HEK293 (cell line): ENCODE measurements at regions not wholly inside any gene's neighbourhood (a gene's known extent, or its start where the extent isn't known, plus 50 kb on each side); places are given as distances from the start of the nearest gene placed in this dataset.

Source experiments
- CTCF ChIA-PET: fragments of 350-600 bp; formaldehyde crosslinking; extraction: SDS; loops from one replicate; lab custom pipeline; 2021; ENCODE audit warnings: antibody characterized with exemption; lab: Yijun Ruan, JAX
- POLR2A ChIA-PET: fragments of 300-600 bp; formaldehyde crosslinking; extraction: SDS; loops from one replicate; lab custom pipeline; 2020; ENCODE audit warnings: antibody characterized with exemption, inconsistent platforms; lab: Yijun Ruan, JAX
- H3K27ac ChIP-seq: fragments of 200-500 bp; sonication (Bioruptor generic); 2 replicates; pipeline ENCODE4 v1.5.1; 2014; ENCODE audit warnings: low read depth, low read length, control low read depth, inconsistent platforms; ENCODE audit errors: extremely low read depth
- H3K36me3 ChIP-seq, 2 experiments: fragments of 200-500 bp in 1 of 2; sonication (Bioruptor generic) in 1 of 2; 1 replicate in 1 of 2; 2 replicates in 1 of 2; pipeline ENCODE4 v1.5.1; 2014 to 2017; ENCODE audit warnings: inconsistent platforms in 2 of 2, low read length in 2 of 2; ENCODE audit not compliant: control insufficient read depth in 2 of 2, insufficient read depth in 1 of 2
- H3K4me1 ChIP-seq: fragments of 200-500 bp; sonication (Bioruptor generic); 2 replicates; pipeline ENCODE4 v1.5.1; 2014; ENCODE audit warnings: mild to moderate bottlenecking, low read length, inconsistent platforms; ENCODE audit not compliant: control insufficient read depth, insufficient read depth
- H3K4me3 ChIP-seq: 2 replicates; pipeline ENCODE4 v1.5.1; 2011; ENCODE audit warnings: low read depth, mild to moderate bottlenecking, control low read depth, low read length, moderate library complexity
- H3K9me3 ChIP-seq: fragments of 200-500 bp; sonication (Bioruptor generic); 2 replicates; pipeline ENCODE4 v1.5.1; 2014; ENCODE audit warnings: low read depth, low read length, inconsistent platforms; ENCODE audit not compliant: control insufficient read depth, insufficient read depth
- KLF8 ChIP-seq: fragments of 450-650 bp; formaldehyde crosslinking; IDR thresholded peaks from 2 replicates; pipeline ENCODE4 v1.5.1; 2016; ENCODE audit warnings: missing biosample characterization, missing genetic modification characterization
- MYNN ChIP-seq: fragments of 450-650 bp; formaldehyde crosslinking; IDR thresholded peaks from 2 replicates; pipeline ENCODE4 v1.5.1; 2016; ENCODE audit warnings: missing biosample characterization, missing genetic modification characterization, borderline replicate concordance
- PRDM10 ChIP-seq: fragments of 450-650 bp; formaldehyde crosslinking; IDR thresholded peaks from 2 replicates; pipeline ENCODE4 v1.5.1; 2016; ENCODE audit warnings: missing biosample characterization, missing genetic modification characterization
- REPIN1 ChIP-seq: fragments of 450-650 bp; formaldehyde crosslinking; IDR thresholded peaks from 2 replicates; pipeline ENCODE4 v1.5.1; 2017; ENCODE audit warnings: missing biosample characterization, missing genetic modification characterization, low read depth
- SETDB1 ChIP-seq: IDR thresholded peaks from one replicate; pipeline ENCODE4 v1.6.1; 2017; ENCODE audit warnings: mild to moderate bottlenecking, low read length, moderate library complexity, mixed read lengths; ENCODE audit not compliant: insufficient read length
- SP3 ChIP-seq: fragments of 450-650 bp; formaldehyde crosslinking; IDR thresholded peaks from 2 replicates; pipeline ENCODE4 v1.5.1; 2016; ENCODE audit warnings: missing biosample characterization, missing genetic modification characterization
- TRIM28 ChIP-seq: IDR thresholded peaks from 2 replicates; pipeline ENCODE4 v1.6.1; 2011; ENCODE audit warnings: low read length, control low read depth, borderline replicate concordance
- ZBTB1 ChIP-seq: fragments of 450-650 bp; formaldehyde crosslinking; IDR thresholded peaks from 2 replicates; pipeline ENCODE4 v1.5.1; 2016; ENCODE audit warnings: missing biosample characterization, missing genetic modification characterization
- ZBTB21 ChIP-seq: fragments of 450-650 bp; formaldehyde crosslinking; IDR thresholded peaks from 2 replicates; pipeline ENCODE4 v1.5.1; 2017; ENCODE audit warnings: missing biosample characterization, missing genetic modification characterization
- ZBTB6 ChIP-seq: fragments of 450-650 bp; formaldehyde crosslinking; IDR thresholded peaks from 2 replicates; pipeline ENCODE4 v1.5.1; 2017; ENCODE audit warnings: missing biosample characterization, missing genetic modification characterization
- ZFP3 ChIP-seq: fragments of 450-650 bp; formaldehyde crosslinking; IDR thresholded peaks from 2 replicates; pipeline ENCODE4 v1.5.1; 2016; ENCODE audit warnings: low read depth, missing biosample characterization, missing genetic modification characterization
- ZFP37 ChIP-seq: fragments of 450-650 bp; formaldehyde crosslinking; IDR thresholded peaks from 2 replicates; pipeline ENCODE4 v1.5.1; 2016; ENCODE audit warnings: missing biosample characterization, missing genetic modification characterization
- ZNF223 ChIP-seq: fragments of 450-650 bp; formaldehyde crosslinking; IDR thresholded peaks from 2 replicates; pipeline ENCODE4 v1.5.1; 2016; ENCODE audit warnings: missing biosample characterization, missing genetic modification characterization
- ZNF274 ChIP-seq, 2 experiments: fragments of 200-500 bp in 1 of 2; fragments of 450-650 bp in 1 of 2; sonication (Bioruptor generic) in 1 of 2; formaldehyde crosslinking in 1 of 2; IDR thresholded peaks; 2 replicates each; pipeline versions ENCODE4 v1.5.1 to v1.6.1; 2014 to 2016; ENCODE audit warnings: borderline replicate concordance in 1 of 2, inconsistent platforms in 1 of 2, low read length in 1 of 2, missing biosample characterization in 1 of 2, missing genetic modification characterization in 1 of 2
- ZNF292 ChIP-seq: fragments of 450-650 bp; formaldehyde crosslinking; IDR thresholded peaks from 2 replicates; pipeline ENCODE4 v1.5.1; 2016; ENCODE audit warnings: low read depth, missing biosample characterization, missing genetic modification characterization, borderline replicate concordance
- ZNF335 ChIP-seq: fragments of 450-650 bp; formaldehyde crosslinking; conservative IDR thresholded peaks from 2 replicates; pipeline ENCODE4 v1.5.1; 2016; ENCODE audit warnings: missing biosample characterization, missing genetic modification characterization
- ZNF514 ChIP-seq: fragments of 450-650 bp; formaldehyde crosslinking; IDR thresholded peaks from 2 replicates; pipeline ENCODE4 v1.5.1; 2016; ENCODE audit warnings: missing biosample characterization, missing genetic modification characterization
- ZNF623 ChIP-seq: fragments of 450-650 bp; formaldehyde crosslinking; IDR thresholded peaks from 2 replicates; pipeline ENCODE4 v1.5.1; 2016; ENCODE audit warnings: missing biosample characterization, missing genetic modification characterization
- ZNF670 ChIP-seq: fragments of 450-650 bp; formaldehyde crosslinking; IDR thresholded peaks from 2 replicates; pipeline ENCODE4 v1.5.1; 2016; ENCODE audit warnings: missing biosample characterization, missing genetic modification characterization, low read depth
- ZNF785 ChIP-seq: fragments of 450-650 bp; formaldehyde crosslinking; IDR thresholded peaks from 2 replicates; pipeline ENCODE4 v1.5.1; 2016; ENCODE audit warnings: missing biosample characterization, missing genetic modification characterization
- ZSCAN23 ChIP-seq: fragments of 450-650 bp; formaldehyde crosslinking; IDR thresholded peaks from 2 replicates; pipeline ENCODE4 v1.5.1; 2016; ENCODE audit warnings: missing biosample characterization, missing genetic modification characterization
- TF ChIP-seq, protein P1 (sequence below): fragments of 450-650 bp; formaldehyde crosslinking; IDR thresholded peaks from 2 replicates; pipeline ENCODE4 v1.5.0; 2017; ENCODE audit warnings: missing biosample characterization, missing genetic modification characterization, borderline replicate concordance
- TF ChIP-seq, protein P2 (sequence below): fragments of 450-650 bp; formaldehyde crosslinking; IDR thresholded peaks from 2 replicates; pipeline ENCODE4 v1.5.1; 2016; ENCODE audit warnings: missing biosample characterization, missing genetic modification characterization

- no peak for TF ChIP-seq PRDM10 (tag by site-specific recombination)
- no peak for TF ChIP-seq ZNF785 (tag by site-specific recombination)
- no peak for TF ChIP-seq ZNF292 (tag by site-specific recombination)
- TF ChIP-seq ZBTB6 (tag by site-specific recombination): no peak
- no peak for TF ChIP-seq ZNF623
- TF ChIP-seq ZBTB1 (tag by site-specific recombination): no peak
- TF ChIP-seq REPIN1 (tag by site-specific recombination): no peak
- no peak for TF ChIP-seq ZNF670
- TF ChIP-seq ZNF274 (IDR thresholded peaks at IDR 0.05; ENCODE audit: low read length): no peak
- no peak for TF ChIP-seq ZNF274 (tag by site-specific recombination; IDR thresholded peaks at IDR 0.05; ENCODE audit: borderline replicate concordance)
- TF ChIP-seq ZFP37 (tag by site-specific recombination): no peak
- no peak for TF ChIP-seq ZNF223 (tag by site-specific recombination)
- TF ChIP-seq, all 188 proteins: peak for 0
Observed at GRCh38 chr11:112520354-112520753, 259.7 kb upstream of the PLET1 start (continued).

GRCh38 chr11:112522536-112522935, 261.9 kb upstream of the PLET1 start:
- Histone ChIP-seq H3K27ac (no peak overlapping the region), H3K4me3 (no peak overlapping the region), H3K36me3 (no peaks in the 10 kb centered on the region), H3K4me1 (no peaks in the 10 kb centered on the region), H3K9me3 (no peaks in the 10 kb centered on the region)
- ChIA-PET CTCF (interaction anchor here (0.6 to 1.0 kb wide), 3 partner anchors 29 to 452 kb away, joined by 3 to 4 read pairs (median 3); no protein-coding TSS in a partner anchor), POLR2A (no interaction called here)
- TF ChIP-seq KLF8: no peak
- TF ChIP-seq ZBTB21 (tag by site-specific recombination): no peak
- no peak for TF ChIP-seq ZNF514 (tag by site-specific recombination)
- peak; percentile 39 for TF ChIP-seq SETDB1

DNA sequence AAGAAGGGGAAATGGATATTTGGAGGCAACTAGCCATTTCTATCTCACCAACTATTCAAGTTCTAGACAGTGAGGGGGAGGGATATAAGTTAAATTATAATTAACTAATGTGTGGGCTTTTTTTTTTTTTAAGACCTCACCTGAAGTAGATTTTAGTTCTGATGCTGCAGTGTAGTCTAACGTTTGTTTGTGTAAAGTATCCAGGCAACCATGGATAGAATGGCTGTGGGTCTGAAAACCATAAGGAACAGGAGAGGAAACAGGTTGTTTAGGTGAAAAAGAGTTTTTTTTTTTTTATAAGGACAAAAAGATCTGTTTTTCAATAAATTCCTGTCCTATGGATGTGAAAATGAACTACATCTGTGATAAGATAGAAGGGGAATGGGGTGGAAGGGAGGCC, 262.4 kb upstream of the PLET1 start:
- ChIA-PET POLR2A (interaction anchor here (0.7 to 1.0 kb wide), 2 partner anchors 10 to 158 kb away, joined by 3 to 4 read pairs; no protein-coding TSS in a partner anchor), CTCF (interaction anchor here (0.6 to 1.0 kb wide), 4 partner anchors 29 to 680 kb away, joined by 3 to 4 read pairs (median 3); no protein-coding TSS in a partner anchor)
- no peak for TF ChIP-seq ZSCAN23 (tag by site-specific recombination)
- TF ChIP-seq TRIM28: no peak
- TF ChIP-seq SP3 (tag by site-specific recombination): no peak
- TF ChIP-seq ZNF335 (tag by site-specific recombination): peak; percentile 79; the same call in 1 of the 2 replicates
- TF ChIP-seq, protein P1, sequence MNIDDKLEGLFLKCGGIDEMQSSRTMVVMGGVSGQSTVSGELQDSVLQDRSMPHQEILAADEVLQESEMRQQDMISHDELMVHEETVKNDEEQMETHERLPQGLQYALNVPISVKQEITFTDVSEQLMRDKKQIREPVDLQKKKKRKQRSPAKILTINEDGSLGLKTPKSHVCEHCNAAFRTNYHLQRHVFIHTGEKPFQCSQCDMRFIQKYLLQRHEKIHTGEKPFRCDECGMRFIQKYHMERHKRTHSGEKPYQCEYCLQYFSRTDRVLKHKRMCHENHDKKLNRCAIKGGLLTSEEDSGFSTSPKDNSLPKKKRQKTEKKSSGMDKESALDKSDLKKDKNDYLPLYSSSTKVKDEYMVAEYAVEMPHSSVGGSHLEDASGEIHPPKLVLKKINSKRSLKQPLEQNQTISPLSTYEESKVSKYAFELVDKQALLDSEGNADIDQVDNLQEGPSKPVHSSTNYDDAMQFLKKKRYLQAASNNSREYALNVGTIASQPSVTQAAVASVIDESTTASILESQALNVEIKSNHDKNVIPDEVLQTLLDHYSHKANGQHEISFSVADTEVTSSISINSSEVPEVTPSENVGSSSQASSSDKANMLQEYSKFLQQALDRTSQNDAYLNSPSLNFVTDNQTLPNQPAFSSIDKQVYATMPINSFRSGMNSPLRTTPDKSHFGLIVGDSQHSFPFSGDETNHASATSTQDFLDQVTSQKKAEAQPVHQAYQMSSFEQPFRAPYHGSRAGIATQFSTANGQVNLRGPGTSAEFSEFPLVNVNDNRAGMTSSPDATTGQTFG (tag by site-specific recombination): no peak
- TF ChIP-seq, protein P2, sequence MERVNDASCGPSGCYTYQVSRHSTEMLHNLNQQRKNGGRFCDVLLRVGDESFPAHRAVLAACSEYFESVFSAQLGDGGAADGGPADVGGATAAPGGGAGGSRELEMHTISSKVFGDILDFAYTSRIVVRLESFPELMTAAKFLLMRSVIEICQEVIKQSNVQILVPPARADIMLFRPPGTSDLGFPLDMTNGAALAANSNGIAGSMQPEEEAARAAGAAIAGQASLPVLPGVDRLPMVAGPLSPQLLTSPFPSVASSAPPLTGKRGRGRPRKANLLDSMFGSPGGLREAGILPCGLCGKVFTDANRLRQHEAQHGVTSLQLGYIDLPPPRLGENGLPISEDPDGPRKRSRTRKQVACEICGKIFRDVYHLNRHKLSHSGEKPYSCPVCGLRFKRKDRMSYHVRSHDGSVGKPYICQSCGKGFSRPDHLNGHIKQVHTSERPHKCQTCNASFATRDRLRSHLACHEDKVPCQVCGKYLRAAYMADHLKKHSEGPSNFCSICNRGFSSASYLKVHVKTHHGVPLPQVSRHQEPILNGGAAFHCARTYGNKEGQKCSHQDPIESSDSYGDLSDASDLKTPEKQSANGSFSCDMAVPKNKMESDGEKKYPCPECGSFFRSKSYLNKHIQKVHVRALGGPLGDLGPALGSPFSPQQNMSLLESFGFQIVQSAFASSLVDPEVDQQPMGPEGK (tag by site-specific recombination): no peak
- TF ChIP-seq MYNN (tag by site-specific recombination): no peak
- no peak for TF ChIP-seq ZFP3
- Histone ChIP-seq H3K4me1 (no peaks in the 10 kb centered on the region), H3K4me3 (no peak overlapping the region), H3K36me3 (no peaks in the 10 kb centered on the region), H3K27ac (no peak overlapping the region), H3K9me3 (no peaks in the 10 kb centered on the region)
